Right lobe of liver (tissue), 6 donors: ENCODE measurements at regions not wholly inside any gene's neighbourhood (a gene's known extent, or its start where the extent isn't known, plus 50 kb on each side); places are given as distances from the start of the nearest gene placed in this dataset.

Source experiments
- ATAC-seq, 4 donors: fragments of 200-7000 bp; cut with Tn5 transposase; one replicate each; pipeline ENCODE4 v1.9.1; 2020; ENCODE audit warnings: mild to moderate bottlenecking in 4 of 4, moderate library complexity in 4 of 4
- DNase-seq, 3 donors: peaks; one replicate each; pipeline ENCODE4 v3.0.0-alpha.2; 2020
- H3K27ac ChIP-seq, 3 donors: fragments of 200-600 bp; one replicate each; pipeline ENCODE4 v1.8.0; 2022
- H3K27me3 ChIP-seq, 2 donors: fragments of 200-600 bp; one replicate each; pipeline ENCODE4 v1.8.0; 2022
- H3K36me3 ChIP-seq, 4 donors: fragments of 200-600 bp; sonication (generic) in 1 of 4; one replicate each; pipeline versions ENCODE4 v1.5.1 to v1.8.0; 2017 to 2022; ENCODE audit warnings: control low read depth in 1 of 4
- H3K4me1 ChIP-seq, 4 donors: fragments of 200-600 bp; sonication (generic) in 1 of 4; one replicate each; pipeline versions ENCODE4 v1.5.1 to v1.8.0; 2017 to 2022; ENCODE audit warnings: control low read depth in 1 of 4
- H3K4me3 ChIP-seq, 3 donors: fragments of 200-600 bp; one replicate each; pipeline ENCODE4 v1.8.0; 2022
- H3K9me3 ChIP-seq, 4 donors: fragments of 200-600 bp; sonication (generic) in 1 of 4; one replicate each; pipeline versions ENCODE4 v1.5.1 to v1.8.0; 2017 to 2022; ENCODE audit warnings: control low read depth in 1 of 4
- CTCF ChIP-seq, 4 donors: fragments of 200-600 bp in 3 of 4; fragments of 450-650 bp in 1 of 4; IDR thresholded peaks; one replicate each; pipeline versions ENCODE4 v1.5.1 to v1.8.0; 2016 to 2022; ENCODE audit warnings: antibody characterized with exemption in 4 of 4, mild to moderate bottlenecking in 2 of 4
- POLR2A ChIP-seq: fragments of 450-650 bp; IDR thresholded peaks from one replicate; pipeline ENCODE4 v1.6.1; 2017; ENCODE audit warnings: antibody characterized with exemption, mild to moderate bottlenecking
- WGBS: methylation state at CpG from one replicate; pipeline ENCODE4 v1.1.6; 2018; ENCODE audit warnings: low coverage, low lambda C conversion rate; ENCODE audit not compliant: insufficient coverage; ENCODE audit errors: missing lambda C conversion rate; 5-methylcytosine and 5-hydroxymethylcytosine counted together
- intact Hi-C, 2 donors: fragments of 100-400 bp; cut with DNase I; formaldehyde crosslinking; loops; one replicate each; pipeline versions ENCODE4 v1.11.2 to v1.14.1; 2022
- donor health status: DM: no; HTN: yes; CAD: no.
- donor health status: DM: no; HTN: no; CAD: no.
- donor health status: DM: no; HTN: no; CAD: no.
- donor health status: DM: no; HTN: yes; CAD: no.
- donor health status: DM: no; HTN: yes; CAD: no.

- ATAC-seq (no peak), DNase-seq (no peak)
- 79% methylated on average over 5 of the region's 6 CpGs for WGBS
- no peaks in the 10 kb centered on the region for H3K4me1 ChIP-seq
- no peak overlapping the region for H3K27ac ChIP-seq
- no peaks in the 10 kb centered on the region for H3K27me3 ChIP-seq
- TF ChIP-seq CTCF (IDR thresholded peaks at IDR 0.05), result no peak
- TF ChIP-seq POLR2A, result no peak
- intact Hi-C loops, result no loop called here
- no peaks in the 10 kb centered on the region for H3K9me3 ChIP-seq
- H3K4me3 ChIP-seq, result no peak overlapping the region
- H3K36me3 ChIP-seq, result no peaks in the 10 kb centered on the region
Measured at GRCh38 chr10:29083096-29083495, 205.8 kb upstream of the LYZL1 start.

GRCh38 chr10:29084681-29085307 is 204.1 kb upstream of the LYZL1 start:
- intact Hi-C loops, result no loop called here
- Histone ChIP-seq H3K36me3 (no peaks in the 10 kb centered on the region), H3K27me3 (no peaks in the 10 kb centered on the region), H3K27ac (no peak overlapping the region), H3K9me3 (no peaks in the 10 kb centered on the region), H3K4me1 (peaks cover 0 to 4% (median 0%) of the 10 kb centered on the region in 4 donors), H3K4me3 (no peak overlapping the region)
- TF ChIP-seq CTCF (IDR thresholded peaks at IDR 0.05) (no peak), POLR2A (no peak)
- no peak for DNase-seq
- peak in 1 of 4 donors; percentile 19 for ATAC-seq
- WGBS, result 59% methylated on average over 6 of the region's 8 CpGs

- WGBS, result 36% methylated on average over 2 of the region's 2 CpGs
- peak; percentile 54 to 77 (median 58) for ATAC-seq
- no peak overlapping the region for H3K4me3 ChIP-seq
- no peaks in the 10 kb centered on the region for H3K36me3 ChIP-seq
- no peaks in the 10 kb centered on the region for H3K27me3 ChIP-seq
- H3K27ac ChIP-seq, result no peak overlapping the region
- DNase-seq, result no peak
- H3K4me1 ChIP-seq, result peaks cover 0 to 4% (median 0%) of the 10 kb centered on the region in 4 donors
- intact Hi-C loops, result no loop called here
- no peaks in the 10 kb centered on the region for H3K9me3 ChIP-seq
- TF ChIP-seq POLR2A (no peak), CTCF (IDR thresholded peaks at IDR 0.05) (no peak)
Measured at GRCh38 chr10:29089091-29089490, 199.8 kb upstream of the LYZL1 start.

- DNase-seq, result no peak
- peaks cover 0 to 10% (median 0%) of the 10 kb centered on the region in 4 donors for H3K4me1 ChIP-seq
- TF ChIP-seq CTCF (IDR thresholded peaks at IDR 0.05) (no peak), POLR2A (no peak)
- H3K36me3 ChIP-seq, result no peaks in the 10 kb centered on the region
- no peak for ATAC-seq
- H3K27me3 ChIP-seq, result no peaks in the 10 kb centered on the region
- H3K4me3 ChIP-seq, result no peak overlapping the region
- no peaks in the 10 kb centered on the region for H3K9me3 ChIP-seq
- intact Hi-C loops, result no loop called here
- no peak overlapping the region for H3K27ac ChIP-seq
- 75% methylated on average over 2 of the region's 2 CpGs for WGBS
Measured at GRCh38 chr10:29096303-29096824, 192.5 kb upstream of the LYZL1 start.
